GM18508 (cell line): ENCODE measurements at regions not wholly inside any gene's neighbourhood (a gene's known extent, or its start where the extent isn't known, plus 50 kb on each side); places are given as distances from the start of the nearest gene placed in this dataset.
"Not testable (repeated sequence)": the region's sequence is repeated elsewhere in the genome, so short reads cannot be mapped to it uniquely, and the experiment has no call there.

Experiments
- ATAC-seq: cut with Tn5 transposase; IDR thresholded peaks from one replicate; pipeline ENCODE4 v1.9.1; 2021; ENCODE audit warnings: moderate number of reproducible peaks; ENCODE audit not compliant: insufficient read depth, unreplicated experiment

DNA sequence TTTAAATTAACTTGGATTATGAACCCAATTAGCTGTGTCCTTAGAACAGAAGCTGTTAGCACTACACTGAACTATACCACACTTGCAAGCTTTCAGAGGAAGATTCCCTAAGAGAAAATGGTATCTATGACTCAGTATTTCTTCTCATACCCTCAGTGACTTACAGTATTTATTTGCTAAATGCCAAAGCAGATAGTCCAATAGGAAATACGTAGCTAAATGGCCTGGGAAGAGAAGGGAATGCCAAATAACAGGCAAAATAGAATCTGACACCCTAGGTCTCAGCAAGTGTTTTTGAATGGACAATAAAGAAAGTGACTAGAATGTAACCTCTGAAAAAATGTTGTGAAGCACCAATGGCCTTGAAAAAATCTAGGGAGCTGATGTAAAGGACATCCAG lies 570.8 kb downstream of the ZWINT start:
- ATAC-seq: not testable (repeated sequence)

- ATAC-seq: no peak
Observed at GRCh38 chr10:55786461-55787050, 574.5 kb downstream of the ZWINT start.

DNA sequence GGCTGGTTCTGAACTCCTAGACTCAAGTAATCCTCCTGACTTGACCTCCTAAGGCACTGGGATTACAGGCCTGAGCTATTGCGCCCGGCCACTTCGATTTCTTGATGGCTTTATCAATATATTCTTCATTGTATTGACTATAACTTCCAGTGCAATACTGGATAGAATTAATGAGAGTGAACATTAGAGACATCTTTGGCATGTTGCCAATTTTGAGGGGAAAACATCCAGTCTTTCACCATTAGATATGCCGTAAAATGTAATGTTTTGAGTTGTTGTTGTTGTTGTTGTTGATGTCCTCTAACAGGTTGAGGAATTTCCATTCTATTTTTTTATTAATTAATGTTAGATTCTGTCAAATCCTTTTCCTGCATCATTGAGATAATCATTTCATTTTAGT lies 578.9 kb downstream of the ZWINT start:
- no peak for ATAC-seq

GRCh38 chr10:55766212-55766611 lies 594.8 kb downstream of the ZWINT start:
- no peak for ATAC-seq

- no peak for ATAC-seq
Observed at GRCh38 chr10:55750458-55750857, 610.6 kb downstream of the ZWINT start.

DNA sequence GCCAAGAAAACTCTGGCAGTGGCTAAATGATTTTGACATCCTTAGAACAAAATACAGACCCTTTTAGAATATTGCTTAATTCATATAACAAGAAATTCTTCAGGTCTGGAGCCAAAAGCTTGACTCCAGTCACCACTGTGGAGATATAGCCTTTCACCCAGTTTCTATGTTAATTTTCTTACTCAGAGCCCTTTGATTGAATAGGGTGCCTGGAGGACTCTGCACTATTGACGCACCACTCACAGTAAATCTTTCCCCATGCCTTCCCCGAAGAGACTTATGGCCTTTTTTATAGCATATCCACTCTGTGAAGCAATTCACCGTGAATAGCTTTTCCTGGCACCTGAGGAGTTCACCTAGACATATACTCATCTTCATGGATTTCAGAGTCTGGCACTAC lies 613.8 kb downstream of the ZWINT start:
- no peak for ATAC-seq

DNA sequence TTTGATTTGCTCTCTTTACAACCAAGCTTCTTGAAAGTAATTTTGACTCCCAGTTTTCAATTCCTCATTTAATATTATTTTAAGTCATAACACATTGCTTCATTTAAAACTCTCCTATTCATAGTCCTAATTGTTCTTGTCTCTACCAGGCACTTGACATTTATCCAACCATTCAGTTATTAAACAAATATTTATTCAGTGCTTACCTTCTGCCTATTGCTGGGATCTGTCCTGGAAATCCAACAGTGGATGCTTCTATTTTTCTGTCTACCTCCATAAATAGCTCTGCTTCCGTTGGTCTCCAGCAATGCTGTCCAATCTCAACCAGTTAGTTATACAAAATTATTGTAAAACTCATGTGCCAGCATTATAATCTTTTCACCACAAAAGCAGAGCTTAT lies 615.1 kb downstream of the ZWINT start:
- no peak for ATAC-seq

GRCh38 chr10:55742487-55742886 lies 618.6 kb downstream of the ZWINT start:
- ATAC-seq: no peak

DNA sequence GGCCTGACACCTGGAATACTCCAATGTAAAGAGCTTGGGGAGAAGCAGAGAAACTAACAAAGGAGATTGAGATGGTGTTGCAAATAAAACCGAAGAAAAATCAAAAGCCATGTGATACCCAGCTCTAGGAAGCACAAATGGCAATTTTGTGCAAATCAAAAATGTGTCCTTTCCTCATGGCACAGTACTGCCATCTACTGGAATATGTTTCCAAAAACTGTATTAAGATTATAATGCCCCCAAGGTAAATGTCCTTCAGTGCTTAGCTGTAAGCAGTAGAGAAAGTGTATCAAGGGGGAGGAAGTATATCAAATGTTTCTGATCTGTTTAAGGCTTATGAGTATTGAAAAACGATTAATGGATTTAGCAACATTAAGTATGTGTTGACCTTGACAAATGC lies 620.3 kb downstream of the ZWINT start:
- peak; percentile 52 for ATAC-seq

DNA sequence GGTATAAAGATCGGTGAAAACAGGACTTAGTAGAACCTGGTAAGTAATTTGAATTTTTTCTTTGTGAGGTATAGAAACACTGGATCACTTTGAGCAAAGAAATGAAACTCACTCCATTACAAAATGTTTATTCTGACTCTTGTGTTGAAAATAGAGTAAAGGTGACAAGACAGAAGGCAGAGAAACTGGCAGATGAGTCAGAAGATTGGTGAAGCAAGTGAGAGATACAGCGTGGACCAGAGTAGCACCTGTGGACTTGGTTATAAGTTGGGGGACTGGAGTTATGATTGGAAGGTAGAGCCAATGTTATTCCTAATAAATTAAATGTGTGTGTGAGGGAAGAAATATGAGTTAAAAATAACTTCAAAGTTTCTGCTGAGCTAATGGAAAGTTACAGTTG lies 620.9 kb downstream of the ZWINT start:
- ATAC-seq: no peak

- no peak for ATAC-seq
Observed at GRCh38 chr10:55734112-55734511, 626.9 kb downstream of the ZWINT start.

DNA sequence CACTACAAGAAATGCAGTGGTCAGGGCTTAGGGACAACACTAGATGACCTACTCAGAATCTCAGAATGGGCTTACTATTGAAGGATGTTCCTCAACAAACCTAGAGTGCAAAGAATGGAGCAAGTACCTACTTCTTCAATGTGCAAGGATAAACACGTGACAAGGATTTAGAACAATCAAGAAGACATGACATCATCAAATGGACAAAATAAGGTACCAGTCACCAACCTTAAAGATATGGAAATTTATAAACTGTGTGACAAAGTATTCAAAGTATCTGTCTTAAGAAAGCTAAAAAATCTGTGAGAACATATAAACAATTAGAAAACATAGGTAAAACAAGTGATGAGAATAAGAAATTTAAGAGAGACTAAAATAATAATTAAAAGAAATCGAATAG lies 656.1 kb downstream of the ZWINT start:
- ATAC-seq: no peak

DNA sequence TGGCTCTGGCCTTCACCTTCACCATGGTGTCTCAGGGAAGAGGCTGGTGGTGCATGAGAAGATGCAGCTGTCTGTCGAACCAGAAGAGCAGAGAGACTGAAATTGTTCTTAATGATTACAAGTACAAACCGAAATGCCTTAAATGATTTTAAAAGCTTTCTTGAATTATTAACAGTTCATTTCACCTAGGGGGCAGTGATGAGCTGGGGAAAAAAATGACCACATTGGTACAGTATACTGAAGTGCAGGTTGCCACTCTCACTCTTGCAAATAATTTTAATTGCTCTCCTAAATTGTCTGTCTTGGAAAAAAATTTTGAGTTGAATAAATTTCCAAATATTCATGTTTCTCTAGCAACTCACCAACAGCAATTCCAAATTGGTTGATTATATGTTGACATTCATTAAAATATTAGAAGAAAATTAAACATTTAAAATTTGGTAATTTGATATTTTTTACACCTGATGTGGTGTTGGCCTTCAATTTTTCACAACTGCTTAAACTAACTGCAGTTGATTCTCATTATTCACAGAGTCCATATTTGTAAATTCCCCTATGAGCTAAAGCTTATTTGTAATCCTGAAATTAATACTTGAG lies 692.6 kb downstream of the ZWINT start:
- ATAC-seq: no peak

DNA sequence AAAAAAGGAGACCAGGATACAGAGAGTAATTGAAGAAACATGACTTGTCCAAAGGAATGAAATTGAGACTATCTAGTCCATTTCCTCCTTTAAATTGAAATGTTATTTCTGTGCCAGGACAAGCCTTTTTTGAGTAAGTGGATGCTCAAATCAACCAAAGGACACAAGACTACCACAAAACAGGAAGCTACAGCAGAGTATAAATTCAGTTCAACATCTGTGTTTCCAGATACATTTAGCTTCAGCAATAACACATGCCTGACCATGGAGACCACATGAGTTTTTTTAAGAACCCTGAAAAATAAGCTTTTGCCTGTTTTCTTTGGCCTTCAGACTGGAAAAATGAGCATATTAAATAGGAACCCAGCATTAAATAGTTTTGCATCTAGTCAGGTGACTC lies 707.5 kb downstream of the ZWINT start:
- no peak for ATAC-seq

- ATAC-seq: no peak
Observed at GRCh38 chr10:55641601-55642000, 719.5 kb downstream of the ZWINT start.

- peak; percentile 54 for ATAC-seq
Observed at GRCh38 chr10:55631071-55631654, 729.9 kb downstream of the ZWINT start.

DNA sequence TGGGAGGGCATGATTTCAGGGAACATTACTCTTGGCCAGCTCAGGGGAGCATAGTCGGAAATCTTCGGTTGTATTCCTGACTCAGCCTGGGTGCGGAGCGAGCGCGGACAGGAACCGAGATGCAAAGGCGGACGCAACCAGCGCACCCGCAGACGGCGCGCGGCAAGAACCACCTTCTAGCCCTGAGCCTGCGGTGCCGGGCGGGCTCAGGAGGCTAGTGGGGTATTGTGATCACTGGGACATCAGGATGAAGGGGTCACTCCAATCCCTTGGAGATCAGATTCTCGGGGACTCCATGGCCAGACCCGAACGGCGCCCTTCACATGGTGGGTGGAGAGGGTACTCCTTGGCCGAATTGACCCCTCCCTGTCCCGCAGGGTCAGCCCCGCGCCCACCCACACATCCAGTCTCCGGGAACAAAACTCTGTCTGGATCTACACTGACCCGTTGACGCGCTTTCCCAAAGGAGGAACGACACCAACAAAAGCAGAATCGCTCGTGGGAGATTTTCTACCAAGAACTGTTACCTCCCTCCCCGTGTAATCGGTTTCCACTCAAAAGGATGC lies 730.5 kb downstream of the ZWINT start:
- no peak for ATAC-seq

DNA sequence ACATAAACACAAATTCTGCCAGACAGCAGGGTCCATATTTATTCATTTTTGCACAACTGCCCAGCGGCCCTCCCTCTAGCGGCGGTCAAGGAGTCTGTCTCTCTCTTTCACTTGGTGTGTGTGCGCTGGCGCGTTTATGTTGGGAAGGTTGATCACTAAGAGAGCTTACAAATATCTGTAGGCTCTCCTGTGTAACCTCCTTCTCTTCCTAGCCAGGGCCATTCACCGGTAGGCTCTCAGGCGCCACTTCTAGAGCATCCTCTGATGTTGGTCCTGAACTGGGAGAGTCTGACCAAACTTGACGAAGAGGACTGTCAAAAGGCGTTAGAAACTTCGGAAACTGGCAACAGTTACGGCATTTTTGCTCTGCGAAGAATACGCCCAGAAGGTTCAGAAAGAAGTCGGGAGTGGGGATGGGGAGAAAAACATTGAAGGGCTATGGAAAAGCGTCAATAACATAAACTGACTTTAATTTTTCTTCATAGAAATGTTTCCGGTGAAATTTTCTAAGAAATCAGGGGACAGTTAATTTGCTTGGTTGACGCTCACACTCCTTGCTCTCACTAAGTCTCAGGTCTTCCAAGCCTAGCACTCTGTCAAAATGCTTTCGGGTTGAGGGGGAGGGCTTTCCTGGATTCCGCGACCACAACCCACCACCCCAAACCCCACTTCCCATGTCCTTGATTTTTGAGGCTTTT lies 731.1 kb downstream of the ZWINT start:
- ATAC-seq: no peak

DNA sequence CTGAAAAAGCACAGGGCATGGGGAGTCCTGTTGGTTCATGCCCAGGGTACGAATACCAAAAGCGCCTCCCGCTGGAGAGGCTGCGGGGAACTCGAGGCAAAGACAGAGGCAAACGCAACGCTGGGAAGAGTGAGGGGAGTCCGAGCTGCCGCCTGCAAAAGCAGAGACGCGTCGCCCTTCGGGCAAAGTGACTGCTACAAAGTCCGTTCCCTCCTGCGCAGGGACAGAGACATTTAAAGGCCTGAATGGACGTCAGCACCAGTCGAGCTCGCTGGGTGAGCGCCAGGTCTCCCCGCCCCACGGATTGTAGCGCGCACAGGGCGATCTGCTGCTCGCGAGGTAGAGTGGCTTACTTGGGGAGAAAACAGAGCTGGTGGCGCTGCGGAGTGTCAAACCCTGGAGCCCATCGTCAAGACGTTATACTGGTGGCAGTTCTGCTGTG lies 732.8 kb downstream of the ZWINT start:
- no peak for ATAC-seq

GRCh38 chr10:55627501-55628051 lies 733.5 kb downstream of the ZWINT start:
- ATAC-seq: no peak
